Gastroesophageal sphincter (tissue), 3 donors: ENCODE measurements at regions not wholly inside any gene's neighbourhood (a gene's known extent, or its start where the extent isn't known, plus 50 kb on each side); places are given as distances from the start of the nearest gene placed in this dataset.

Source experiments
- EP300 ChIP-seq: sonication (generic); formaldehyde crosslinking; IDR thresholded peaks from one replicate; pipeline ENCODE4 v1.6.1; 2017; ENCODE audit warnings: antibody characterized with exemption, mild to moderate bottlenecking
- POLR2A ChIP-seq, 2 donors: fragments of 450-650 bp; IDR thresholded peaks; one replicate each; pipeline ENCODE4 v1.6.1; 2017; ENCODE audit warnings: antibody characterized with exemption in 2 of 2, mild to moderate bottlenecking in 2 of 2, moderate library complexity in 1 of 2
- POLR2AphosphoS5 ChIP-seq: sonication (generic); formaldehyde crosslinking; IDR thresholded peaks from one replicate; pipeline ENCODE4 v1.6.1; 2017; ENCODE audit warnings: antibody characterized with exemption
- TF ChIP-seq, protein P1 (sequence below), 4 experiments: fragments of 200-600 bp in 2 of 4; fragments of 450-650 bp in 2 of 4; sonication (generic) in 1 of 4; IDR thresholded peaks; one replicate each; pipeline ENCODE4 v1.5.1; 2017 to 2019; ENCODE audit warnings: antibody characterized with exemption in 4 of 4, mild to moderate bottlenecking in 2 of 4, moderate library complexity in 2 of 4

DNA sequence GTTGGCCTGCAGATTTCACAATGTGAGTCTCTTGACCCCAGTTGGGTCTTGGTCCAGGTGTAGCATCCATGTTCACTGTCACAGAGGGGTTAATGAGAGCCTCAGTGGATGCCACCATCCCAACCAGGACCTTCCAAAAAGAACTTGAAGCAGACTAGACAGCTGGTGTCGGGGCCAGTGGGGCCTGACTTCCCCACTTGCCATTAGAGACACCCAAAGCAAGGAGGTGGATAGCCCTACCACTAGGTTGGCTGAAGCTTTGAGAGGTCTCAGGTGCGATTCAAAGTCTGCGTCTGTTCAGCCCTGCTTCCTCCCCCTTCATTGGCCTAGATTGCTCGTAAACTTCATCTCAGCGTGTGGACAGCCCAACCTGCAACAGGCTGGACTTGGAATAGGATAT, 196.4 kb upstream of the RREB1 start:
- TF ChIP-seq, protein P1, sequence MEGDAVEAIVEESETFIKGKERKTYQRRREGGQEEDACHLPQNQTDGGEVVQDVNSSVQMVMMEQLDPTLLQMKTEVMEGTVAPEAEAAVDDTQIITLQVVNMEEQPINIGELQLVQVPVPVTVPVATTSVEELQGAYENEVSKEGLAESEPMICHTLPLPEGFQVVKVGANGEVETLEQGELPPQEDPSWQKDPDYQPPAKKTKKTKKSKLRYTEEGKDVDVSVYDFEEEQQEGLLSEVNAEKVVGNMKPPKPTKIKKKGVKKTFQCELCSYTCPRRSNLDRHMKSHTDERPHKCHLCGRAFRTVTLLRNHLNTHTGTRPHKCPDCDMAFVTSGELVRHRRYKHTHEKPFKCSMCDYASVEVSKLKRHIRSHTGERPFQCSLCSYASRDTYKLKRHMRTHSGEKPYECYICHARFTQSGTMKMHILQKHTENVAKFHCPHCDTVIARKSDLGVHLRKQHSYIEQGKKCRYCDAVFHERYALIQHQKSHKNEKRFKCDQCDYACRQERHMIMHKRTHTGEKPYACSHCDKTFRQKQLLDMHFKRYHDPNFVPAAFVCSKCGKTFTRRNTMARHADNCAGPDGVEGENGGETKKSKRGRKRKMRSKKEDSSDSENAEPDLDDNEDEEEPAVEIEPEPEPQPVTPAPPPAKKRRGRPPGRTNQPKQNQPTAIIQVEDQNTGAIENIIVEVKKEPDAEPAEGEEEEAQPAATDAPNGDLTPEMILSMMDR (IDR thresholded peaks at IDR 0.05): no peak
- no peak for TF ChIP-seq POLR2A (IDR thresholded peaks at IDR 0.05)
- TF ChIP-seq POLR2AphosphoS5: no peak
- TF ChIP-seq EP300: no peak
